ENCODE measurements at regions not wholly inside any gene's neighbourhood (a gene's known extent, or its start where the extent isn't known, plus 50 kb on each side); places are given as distances from the start of the nearest gene placed in this dataset.
A peak's percentile ranks its signal among the peaks of the same experiment; 100 is the strongest.

GRCh38 chr11:109173504-109173903 lies 248.5 kb upstream of the C11orf87 start:
- no peak for DNase-seq

GRCh38 chr11:109184376-109184775 lies 237.6 kb upstream of the C11orf87 start:
- DNase-seq: no peak

- DNase-seq: no peak
Observed at GRCh38 chr11:109192864-109193263, 229.1 kb upstream of the C11orf87 start.

GRCh38 chr11:109193880-109194279 lies 228.1 kb upstream of the C11orf87 start:
- DNase-seq: no peak

GRCh38 chr11:109196016-109196415 lies 226.0 kb upstream of the C11orf87 start:
- no peak for DNase-seq

GRCh38 chr11:109197656-109198055 lies 224.3 kb upstream of the C11orf87 start:
- no peak for DNase-seq

- no peak for DNase-seq
Observed at GRCh38 chr11:109203176-109203575, 218.8 kb upstream of the C11orf87 start.

GRCh38 chr11:109205312-109205711 lies 216.7 kb upstream of the C11orf87 start:
- DNase-seq: no peak

- DNase-seq: peak; percentile 67
Observed at GRCh38 chr11:109208121-109208520, 213.9 kb upstream of the C11orf87 start.

GRCh38 chr11:109209572-109209971 lies 212.4 kb upstream of the C11orf87 start:
- DNase-seq: no peak

GRCh38 chr11:109221190-109221589 lies 200.8 kb upstream of the C11orf87 start:
- no peak for DNase-seq

- DNase-seq: peak; percentile 86
Observed at GRCh38 chr11:109222761-109223160, 199.2 kb upstream of the C11orf87 start.

- DNase-seq: peak; percentile 79
Observed at GRCh38 chr11:109223451-109223850, 198.5 kb upstream of the C11orf87 start.

GRCh38 chr11:109229682-109230081 lies 192.3 kb upstream of the C11orf87 start:
- no peak for DNase-seq

- no peak for DNase-seq
Observed at GRCh38 chr11:109236188-109236587, 185.8 kb upstream of the C11orf87 start.

- no peak for DNase-seq
Observed at GRCh38 chr11:109236696-109237095, 185.3 kb upstream of the C11orf87 start.

- no peak for DNase-seq
Observed at GRCh38 chr11:109237636-109238035, 184.4 kb upstream of the C11orf87 start.

- DNase-seq: no peak
Observed at GRCh38 chr11:109241988-109242536, 179.9 kb upstream of the C11orf87 start.

- no peak for DNase-seq
Observed at GRCh38 chr11:109247071-109247470, 174.9 kb upstream of the C11orf87 start.

GRCh38 chr11:109249597-109249996 lies 172.4 kb upstream of the C11orf87 start:
- no peak for DNase-seq

- no peak for DNase-seq
Observed at GRCh38 chr11:109251230-109251629, 170.8 kb upstream of the C11orf87 start.

GRCh38 chr11:109264128-109264527 lies 157.9 kb upstream of the C11orf87 start:
- no peak for DNase-seq

- no peak for DNase-seq
Observed at GRCh38 chr11:109267293-109268095, 154.5 kb upstream of the C11orf87 start.

GRCh38 chr11:109275931-109276330 lies 146.1 kb upstream of the C11orf87 start:
- DNase-seq: no peak

GRCh38 chr11:109285465-109285864 lies 136.5 kb upstream of the C11orf87 start:
- DNase-seq: no peak
